Lung (tissue), 11 donors: ENCODE measurements at regions not wholly inside any gene's neighbourhood (a gene's known extent, or its start where the extent isn't known, plus 50 kb on each side); places are given as distances from the start of the nearest gene placed in this dataset.

Source experiments
- ATAC-seq: fragments of 200-7000 bp; cut with Tn5 transposase; one replicate; pipeline ENCODE4 v1.9.1; 2020; ENCODE audit warnings: moderate number of reproducible peaks; ENCODE audit not compliant: insufficient read depth, low FRiP score
- DNase-seq, 3 donors: peaks; one replicate each; pipeline ENCODE4 v3.0.0-alpha.2; 2013 to 2017
- H3K27ac ChIP-seq, 2 donors: one replicate each; pipeline ENCODE4 v1.5.1; 2013; ENCODE audit warnings: mild to moderate bottlenecking in 2 of 2, moderate library complexity in 2 of 2, control low read depth in 1 of 2, inconsistent platforms in 1 of 2, low read depth in 1 of 2, low read length in 1 of 2
- H3K27me3 ChIP-seq, 3 donors: one replicate each; pipeline ENCODE4 v1.5.1; 2013; ENCODE audit warnings: low read length in 2 of 3; ENCODE audit not compliant: control insufficient read depth in 3 of 3, insufficient read depth in 3 of 3
- H3K36me3 ChIP-seq, 4 donors: one replicate each; pipeline ENCODE4 v1.5.1; 2013; ENCODE audit warnings: low read length in 4 of 4, mild to moderate bottlenecking in 1 of 4, moderate library complexity in 1 of 4; ENCODE audit not compliant: control insufficient read depth in 4 of 4, insufficient read depth in 4 of 4
- H3K4me1 ChIP-seq, 5 donors: one replicate each; pipeline ENCODE4 v1.5.1; 2013; ENCODE audit warnings: low read length in 5 of 5, mild to moderate bottlenecking in 2 of 5, moderate library complexity in 1 of 5; ENCODE audit not compliant: control insufficient read depth in 5 of 5, insufficient read depth in 5 of 5
- H3K4me3 ChIP-seq: one replicate; pipeline ENCODE4 v1.5.1; 2013; ENCODE audit warnings: mild to moderate bottlenecking, control low read depth, moderate library complexity
- H3K9ac ChIP-seq, 2 donors: one replicate each; pipeline ENCODE4 v1.5.1; 2013; ENCODE audit warnings: low read length in 2 of 2, control low read depth in 1 of 2; ENCODE audit not compliant: insufficient read depth in 1 of 2
- H3K9me3 ChIP-seq, 4 donors: one replicate each; pipeline ENCODE4 v1.5.1; 2013; ENCODE audit warnings: low read length in 3 of 4, mild to moderate bottlenecking in 1 of 4, moderate library complexity in 1 of 4; ENCODE audit not compliant: control insufficient read depth in 4 of 4, insufficient read depth in 3 of 4
- CTCF ChIP-seq: IDR thresholded peaks from 2 replicates; pipeline ENCODE4 v1.5.1; 2012; ENCODE audit warnings: mild to moderate bottlenecking; ENCODE audit errors: control extremely low read depth, extremely low read depth
- WGBS, 2 donors: extraction: QIAGEN DNeasy Blood & Tissue Kit; methylation state at CpG; one replicate each; pipeline ENCODE4 v1.1.7; 2013; 5-methylcytosine and 5-hydroxymethylcytosine counted together
- donor health status: control.
- donor health status: control.
- donor health status: Bipolar disorder and iron deficiency.
- donor health status: healthy.
- donor health status: DM: yes; HTN: yes; CAD: no.

GRCh38 chr5:58382131-58382534 is 77.8 kb downstream of the PLK2 start:
- Histone ChIP-seq H3K27ac (no peak overlapping the region), H3K27me3 (no peaks in the 10 kb centered on the region), H3K36me3 (no peaks in the 10 kb centered on the region), H3K9ac (no peak overlapping the region), H3K4me1 (no peaks in the 10 kb centered on the region), H3K9me3 (peaks cover 0 to 3% (median 0%) of the 10 kb centered on the region in 4 donors), H3K4me3 (no peak overlapping the region)
- 86 to 88% methylated on average over 4 of the region's 4 CpGs for WGBS, 2 donors
- TF ChIP-seq CTCF: no peak
- ATAC-seq (no peak), DNase-seq (no peak)

GRCh38 chr5:58381566-58381965 is 78.3 kb downstream of the PLK2 start:
- Histone ChIP-seq H3K4me1 (no peaks in the 10 kb centered on the region), H3K4me3 (no peak overlapping the region), H3K36me3 (no peaks in the 10 kb centered on the region), H3K9ac (no peak overlapping the region), H3K27me3 (no peaks in the 10 kb centered on the region), H3K9me3 (peaks cover 0 to 3% (median 0%) of the 10 kb centered on the region in 4 donors), H3K27ac (no peak overlapping the region)
- TF ChIP-seq CTCF: no peak
- ATAC-seq: no peak
- no peak for DNase-seq

- Histone ChIP-seq H3K9me3 (peaks cover 0 to 3% (median 0%) of the 10 kb centered on the region in 4 donors), H3K36me3 (no peaks in the 10 kb centered on the region), H3K9ac (no peak overlapping the region), H3K27ac (no peak overlapping the region), H3K4me3 (no peak overlapping the region), H3K4me1 (no peaks in the 10 kb centered on the region), H3K27me3 (no peaks in the 10 kb centered on the region)
- DNase-seq (no peak), ATAC-seq (no peak)
- no peak for TF ChIP-seq CTCF
Measured at GRCh38 chr5:58380655-58381054, 79.2 kb downstream of the PLK2 start.

- Histone ChIP-seq H3K9me3 (peaks cover 0 to 3% (median 0%) of the 10 kb centered on the region in 4 donors), H3K27ac (no peak overlapping the region), H3K27me3 (no peaks in the 10 kb centered on the region), H3K36me3 (no peaks in the 10 kb centered on the region), H3K4me3 (no peak overlapping the region), H3K9ac (no peak overlapping the region), H3K4me1 (no peaks in the 10 kb centered on the region)
- DNase-seq: no peak
- WGBS, 2 donors: 88 to 94% methylated on average over 6 of the region's 6 CpGs
- no peak for ATAC-seq
- no peak for TF ChIP-seq CTCF
Measured at GRCh38 chr5:58378613-58379390, 81.1 kb downstream of the PLK2 start.
